GM18498 (cell line): ENCODE measurements at regions not wholly inside any gene's neighbourhood (a gene's known extent, or its start where the extent isn't known, plus 50 kb on each side); places are given as distances from the start of the nearest gene placed in this dataset.
"Not testable (repeated sequence)": the region's sequence is repeated elsewhere in the genome, so short reads cannot be mapped to it uniquely, and the experiment has no call there.

ENCODE experiments used
- ATAC-seq: cut with Tn5 transposase; IDR thresholded peaks from one replicate; pipeline ENCODE4 v1.9.1; 2021; ENCODE audit warnings: mild to moderate bottlenecking, moderate library complexity; ENCODE audit not compliant: unreplicated experiment

- ATAC-seq: no peak
Observed at GRCh38 chr7:96562458-96562857, 147.2 kb downstream of the SEM1 start.

GRCh38 chr7:96561892-96562291 is 147.8 kb downstream of the SEM1 start:
- no peak for ATAC-seq

GRCh38 chr7:96558530-96558929 is 151.1 kb downstream of the SEM1 start:
- ATAC-seq: no peak

- no peak for ATAC-seq
Observed at GRCh38 chr7:96558093-96558492, 151.6 kb downstream of the SEM1 start.

GRCh38 chr7:96557598-96557997 is 152.0 kb downstream of the SEM1 start:
- not testable (repeated sequence) for ATAC-seq

GRCh38 chr7:96548664-96549063 is 161.0 kb downstream of the SEM1 start:
- ATAC-seq: no peak

- ATAC-seq: no peak
Observed at GRCh38 chr7:96547371-96547811, 162.3 kb downstream of the SEM1 start.

- ATAC-seq: no peak
Observed at GRCh38 chr7:96546426-96546825, 163.2 kb downstream of the SEM1 start.

- ATAC-seq: no peak
Observed at GRCh38 chr7:96539471-96539870, 170.2 kb downstream of the SEM1 start.

GRCh38 chr7:96538632-96539031 is 171.0 kb downstream of the SEM1 start:
- no peak for ATAC-seq

- no peak for ATAC-seq
Observed at GRCh38 chr7:96534221-96534620, 175.4 kb downstream of the SEM1 start.

GRCh38 chr7:96532428-96532935 is 177.2 kb downstream of the SEM1 start:
- no peak for ATAC-seq

GRCh38 chr7:96531331-96531730 is 178.3 kb downstream of the SEM1 start:
- no peak for ATAC-seq

GRCh38 chr7:96530786-96531185 is 178.9 kb downstream of the SEM1 start:
- ATAC-seq: no peak

- ATAC-seq: no peak
Observed at GRCh38 chr7:96527133-96527827, 182.4 kb downstream of the SEM1 start.

- no peak for ATAC-seq
Observed at GRCh38 chr7:96526496-96526895, 183.2 kb downstream of the SEM1 start.

- no peak for ATAC-seq
Observed at GRCh38 chr7:96521068-96521894, 188.4 kb downstream of the SEM1 start.

GRCh38 chr7:96508371-96508770 is 186.5 kb upstream of the SLC25A13 start:
- ATAC-seq: no peak

GRCh38 chr7:96503597-96503996 is 181.7 kb upstream of the SLC25A13 start:
- ATAC-seq: no peak

- no peak for ATAC-seq
Observed at GRCh38 chr7:96501318-96501717, 179.4 kb upstream of the SLC25A13 start.

- no peak for ATAC-seq
Observed at GRCh38 chr7:96499532-96499931, 177.6 kb upstream of the SLC25A13 start.

GRCh38 chr7:96497567-96497966 is 175.7 kb upstream of the SLC25A13 start:
- ATAC-seq: no peak
